ENCODE measurements at regions not wholly inside any gene's neighbourhood (a gene's known extent, or its start where the extent isn't known, plus 50 kb on each side); places are given as distances from the start of the nearest gene placed in this dataset.

GRCh38 chr7:65489260-65489767 lies 115.7 kb downstream of the ZNF92 start:
- no peak for TF ChIP-seq CTCF (IDR thresholded peaks at IDR 0.05)
- TF ChIP-seq POLR2A (IDR thresholded peaks at IDR 0.05) = no peak
